CD4-positive, alpha-beta T cell (primary cell): ENCODE measurements at regions not wholly inside any gene's neighbourhood (a gene's known extent, or its start where the extent isn't known, plus 50 kb on each side); places are given as distances from the start of the nearest gene placed in this dataset.

ENCODE experiments used
- ATAC-seq: fragments of 200-7000 bp; cut with Tn5 transposase; one replicate; pipeline ENCODE4 v1.10.0; 2022; ENCODE audit warnings: mild to moderate bottlenecking; ENCODE audit not compliant: poor library complexity
- CTCF ChIA-PET: fragments of 350-600 bp; sonication (Branson Sonifier 250); formaldehyde crosslinking; loops from one replicate; lab custom pipeline; 2021; ENCODE audit warnings: antibody characterized with exemption, inconsistent platforms; lab: Charles Lee
- POLR2A ChIA-PET: fragments of 350-600 bp; sonication (Branson Sonifier 250); formaldehyde crosslinking; loops from one replicate; lab custom pipeline; 2021; ENCODE audit warnings: antibody characterized with exemption, inconsistent platforms; lab: Charles Lee
- DNase-seq, 14 experiments: peaks; one replicate each; pipeline ENCODE4 v3.0.0-alpha.2; 2013 to 2020; ENCODE audit warnings: mixed read lengths in 2 of 14
- H3K27ac ChIP-seq, 2 donors: one replicate each; pipeline versions ENCODE4 v1.5.1 to v1.7.0; 2013; ENCODE audit warnings: low read length in 2 of 2, low read depth in 1 of 2, mild to moderate bottlenecking in 1 of 2
- H3K27me3 ChIP-seq, 2 experiments: 1 replicate in 1 of 2; 2 replicates in 1 of 2; pipeline versions ENCODE4 v1.6.1 to v1.7.0; 2013; ENCODE audit warnings: low read length in 2 of 2, control low read depth in 1 of 2, mild to moderate bottlenecking in 1 of 2, moderate library complexity in 1 of 2; ENCODE audit not compliant: insufficient read depth in 2 of 2, control insufficient read depth in 1 of 2
- H3K36me3 ChIP-seq: one replicate; pipeline ENCODE4 v1.6.1; 2013; ENCODE audit warnings: low read length, control low read depth; ENCODE audit not compliant: insufficient read depth
- H3K4me1 ChIP-seq: one replicate; pipeline ENCODE4 v1.6.1; 2013; ENCODE audit warnings: low read length, control low read depth; ENCODE audit not compliant: insufficient read depth
- H3K4me3 ChIP-seq: one replicate; pipeline ENCODE4 v1.5.1; 2013; ENCODE audit warnings: mild to moderate bottlenecking, low read length, moderate library complexity
- H3K9me3 ChIP-seq, 2 experiments: 1 replicate in 1 of 2; 2 replicates in 1 of 2; pipeline versions ENCODE4 v1.6.1 to v1.7.0; 2013; ENCODE audit warnings: low read length in 2 of 2, mild to moderate bottlenecking in 2 of 2, control low read depth in 1 of 2, moderate library complexity in 1 of 2; ENCODE audit not compliant: control insufficient read depth in 1 of 2, insufficient read depth in 1 of 2
- H3K27ac Mint-ChIP-seq: one replicate; pipeline ENCODE4 v1.8.0; 2020; ENCODE audit warnings: mixed read lengths
- H3K27me3 Mint-ChIP-seq: one replicate; pipeline ENCODE4 v1.8.0; 2021; ENCODE audit warnings: mixed read lengths
- H3K36me3 Mint-ChIP-seq: one replicate; pipeline ENCODE4 v1.8.0; 2021; ENCODE audit warnings: low read depth, mixed read lengths
- H3K4me1 Mint-ChIP-seq: one replicate; pipeline ENCODE4 v1.8.0; 2021; ENCODE audit warnings: low read depth, mixed read lengths
- H3K4me3 Mint-ChIP-seq: one replicate; pipeline ENCODE4 v1.8.0; 2020; ENCODE audit warnings: mild to moderate bottlenecking, mixed read lengths
- H3K9me3 Mint-ChIP-seq: one replicate; pipeline ENCODE4 v1.8.0; 2020; ENCODE audit warnings: mixed read lengths
- intact Hi-C, 2 experiments: fragments of 100-400 bp; cut with DNase I in 1 of 2; cut with micrococcal nuclease in 1 of 2; formaldehyde crosslinking; loops; one replicate each; pipeline versions ENCODE4 v1.15.1 to v1.9.0; 2023 to 2025; cut with DNase I, micrococcal nuclease
- TF ChIP-seq, protein P1 (sequence below): fragments of 200-600 bp; IDR thresholded peaks from one replicate; pipeline ENCODE4 v1.8.0; 2022; ENCODE audit warnings: antibody characterized with exemption, mild to moderate bottlenecking

GRCh38 chr6:91137286-91137685, 550.4 kb upstream of the MAP3K7 start:
- no peak overlapping the region for H3K27ac ChIP-seq
- TF ChIP-seq, protein P1, sequence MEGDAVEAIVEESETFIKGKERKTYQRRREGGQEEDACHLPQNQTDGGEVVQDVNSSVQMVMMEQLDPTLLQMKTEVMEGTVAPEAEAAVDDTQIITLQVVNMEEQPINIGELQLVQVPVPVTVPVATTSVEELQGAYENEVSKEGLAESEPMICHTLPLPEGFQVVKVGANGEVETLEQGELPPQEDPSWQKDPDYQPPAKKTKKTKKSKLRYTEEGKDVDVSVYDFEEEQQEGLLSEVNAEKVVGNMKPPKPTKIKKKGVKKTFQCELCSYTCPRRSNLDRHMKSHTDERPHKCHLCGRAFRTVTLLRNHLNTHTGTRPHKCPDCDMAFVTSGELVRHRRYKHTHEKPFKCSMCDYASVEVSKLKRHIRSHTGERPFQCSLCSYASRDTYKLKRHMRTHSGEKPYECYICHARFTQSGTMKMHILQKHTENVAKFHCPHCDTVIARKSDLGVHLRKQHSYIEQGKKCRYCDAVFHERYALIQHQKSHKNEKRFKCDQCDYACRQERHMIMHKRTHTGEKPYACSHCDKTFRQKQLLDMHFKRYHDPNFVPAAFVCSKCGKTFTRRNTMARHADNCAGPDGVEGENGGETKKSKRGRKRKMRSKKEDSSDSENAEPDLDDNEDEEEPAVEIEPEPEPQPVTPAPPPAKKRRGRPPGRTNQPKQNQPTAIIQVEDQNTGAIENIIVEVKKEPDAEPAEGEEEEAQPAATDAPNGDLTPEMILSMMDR: no peak
- no peak overlapping the region for H3K4me3 ChIP-seq
- no peaks in the 10 kb centered on the region for H3K27me3 Mint-ChIP-seq
- CTCF ChIA-PET: no interaction called here
- DNase-seq: no peak
- H3K27ac Mint-ChIP-seq: no peak overlapping the region
- no peaks in the 10 kb centered on the region for H3K4me1 ChIP-seq
- intact Hi-C loops: no loop called here
- no peak overlapping the region for H3K4me3 Mint-ChIP-seq
- H3K9me3 Mint-ChIP-seq: no peaks in the 10 kb centered on the region
- H3K4me1 Mint-ChIP-seq: no peaks in the 10 kb centered on the region
- no peaks in the 10 kb centered on the region for H3K27me3 ChIP-seq
- ATAC-seq: no peak
- H3K9me3 ChIP-seq: no peaks in the 10 kb centered on the region
- no peaks in the 10 kb centered on the region for H3K36me3 ChIP-seq
- H3K36me3 Mint-ChIP-seq: no peaks in the 10 kb centered on the region
- POLR2A ChIA-PET: no interaction called here

GRCh38 chr6:91135406-91136103, 548.7 kb upstream of the MAP3K7 start:
- TF ChIP-seq, protein P1: no peak
- intact Hi-C loops: no loop called here
- Histone ChIP-seq H3K4me3 (no peak overlapping the region), H3K4me1 (no peaks in the 10 kb centered on the region), H3K36me3 (no peaks in the 10 kb centered on the region), H3K27ac (no peak overlapping the region), H3K27me3 (no peaks in the 10 kb centered on the region), H3K9me3 (no peaks in the 10 kb centered on the region)
- Mint-ChIP-seq H3K4me1 (no peaks in the 10 kb centered on the region), H3K36me3 (no peaks in the 10 kb centered on the region), H3K4me3 (no peak overlapping the region), H3K27ac (no peak overlapping the region), H3K9me3 (no peaks in the 10 kb centered on the region), H3K27me3 (no peaks in the 10 kb centered on the region)
- ChIA-PET POLR2A (no interaction called here), CTCF (no interaction called here)
- ATAC-seq: no peak
- DNase-seq: no peak

DNA sequence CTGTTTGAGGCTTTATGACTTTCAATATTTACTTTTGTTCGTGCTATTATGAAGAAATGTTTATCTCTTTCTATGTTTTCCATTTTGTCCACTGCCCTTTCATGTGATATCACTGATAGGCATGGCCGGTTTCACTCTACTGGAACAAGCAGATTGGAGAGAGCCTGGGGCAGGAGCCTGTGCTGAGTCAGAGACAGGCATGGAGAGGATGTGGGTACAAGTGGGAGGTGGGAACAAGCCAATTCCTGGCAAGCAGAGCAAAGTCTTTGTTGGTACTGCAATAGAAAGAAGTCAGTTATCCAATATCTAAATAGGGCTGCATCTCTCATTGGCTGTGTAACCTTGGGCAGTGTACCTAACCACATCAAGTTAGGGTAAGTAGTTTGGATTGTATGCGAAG, 545.6 kb upstream of the MAP3K7 start:
- Histone ChIP-seq H3K27ac (no peak overlapping the region), H3K9me3 (peaks cover 0 to 5% of the 10 kb centered on the region in 2 experiments), H3K4me3 (no peak overlapping the region), H3K27me3 (no peaks in the 10 kb centered on the region), H3K4me1 (no peaks in the 10 kb centered on the region), H3K36me3 (no peaks in the 10 kb centered on the region)
- Mint-ChIP-seq H3K4me1 (no peaks in the 10 kb centered on the region), H3K36me3 (no peaks in the 10 kb centered on the region), H3K27ac (no peak overlapping the region), H3K27me3 (no peaks in the 10 kb centered on the region), H3K4me3 (no peak overlapping the region), H3K9me3 (peaks cover 2% of the 10 kb centered on the region)
- TF ChIP-seq, protein P1: no peak
- intact Hi-C loops: no loop called here
- no peak for DNase-seq
- ATAC-seq: no peak
- POLR2A ChIA-PET: no interaction called here
- CTCF ChIA-PET: no interaction called here
